Mesenchymal stem cell (in vitro differentiated cells and primary cell): ENCODE measurements at regions not wholly inside any gene's neighbourhood (a gene's known extent, or its start where the extent isn't known, plus 50 kb on each side); places are given as distances from the start of the nearest gene placed in this dataset.

Source experiments
- DNase-seq: peaks from one replicate; pipeline ENCODE4 v3.0.0-alpha.2; 2013
- H2AFZ ChIP-seq: one replicate; pipeline ENCODE4 v1.6.1; 2013; ENCODE audit warnings: low read depth, mild to moderate bottlenecking, control low read depth, inconsistent platforms, low read length, moderate library complexity
- H2AK5ac ChIP-seq: 2 replicates; pipeline ENCODE4 v1.6.1; 2013; ENCODE audit warnings: low read length, moderate library complexity, mild to moderate bottlenecking, inconsistent platforms; ENCODE audit not compliant: severe bottlenecking
- H2BK120ac ChIP-seq: one replicate; pipeline ENCODE4 v1.6.1; 2013; ENCODE audit warnings: low read depth, mild to moderate bottlenecking, inconsistent platforms, low read length, moderate library complexity
- H2BK12ac ChIP-seq, 2 experiments: one replicate each; pipeline ENCODE4 v1.6.1; 2013; ENCODE audit warnings: inconsistent platforms in 2 of 2, low read length in 2 of 2, mild to moderate bottlenecking in 2 of 2, moderate library complexity in 2 of 2, control low read depth in 1 of 2
- H2BK15ac ChIP-seq: one replicate; pipeline ENCODE4 v1.6.1; 2013; ENCODE audit warnings: mild to moderate bottlenecking, low read depth, inconsistent platforms; ENCODE audit not compliant: poor library complexity, severe bottlenecking
- H2BK5ac ChIP-seq: 2 replicates; pipeline ENCODE4 v1.6.1; 2013; ENCODE audit warnings: low read depth, mild to moderate bottlenecking, low read length, control low read depth, inconsistent platforms; ENCODE audit not compliant: poor library complexity, severe bottlenecking
- H3K14ac ChIP-seq, 2 experiments: one replicate each; pipeline ENCODE4 v1.6.1; 2013; ENCODE audit warnings: inconsistent platforms in 2 of 2, low read length in 2 of 2, control low read depth in 1 of 2, mild to moderate bottlenecking in 1 of 2, moderate library complexity in 1 of 2
- H3K18ac ChIP-seq, 2 experiments: one replicate each; pipeline ENCODE4 v1.6.1; 2013; ENCODE audit warnings: inconsistent platforms in 2 of 2, low read length in 2 of 2, control low read depth in 1 of 2, low read depth in 1 of 2, mild to moderate bottlenecking in 1 of 2
- H3K23ac ChIP-seq, 2 experiments: one replicate each; pipeline ENCODE4 v1.6.1; 2013; ENCODE audit warnings: inconsistent platforms in 2 of 2, low read length in 2 of 2, mild to moderate bottlenecking in 2 of 2, moderate library complexity in 2 of 2, control low read depth in 1 of 2
- H3K27ac ChIP-seq: 2 replicates; pipeline ENCODE4 v1.5.1; 2013; ENCODE audit warnings: mild to moderate bottlenecking, moderate library complexity, low read length, control low read depth, inconsistent platforms; ENCODE audit not compliant: poor library complexity, severe bottlenecking
- H3K27me3 ChIP-seq, 2 experiments: 2 replicates each; pipeline versions ENCODE4 v1.6.1 to v1.7.0; 2013; ENCODE audit warnings: low read length in 2 of 2, mild to moderate bottlenecking in 2 of 2, moderate library complexity in 2 of 2, control low read depth in 1 of 2, inconsistent platforms in 1 of 2; ENCODE audit not compliant: control insufficient read depth in 1 of 2, insufficient read depth in 1 of 2
- H3K36me3 ChIP-seq, 2 experiments: 2 replicates each; pipeline versions ENCODE4 v1.6.1 to v1.7.0; 2013; ENCODE audit warnings: low read length in 2 of 2, control low read depth in 1 of 2, inconsistent platforms in 1 of 2, low read depth in 1 of 2, mild to moderate bottlenecking in 1 of 2; ENCODE audit not compliant: insufficient read depth in 2 of 2, control insufficient read depth in 1 of 2
- H3K4ac ChIP-seq, 2 experiments: one replicate each; pipeline ENCODE4 v1.6.1; 2013; ENCODE audit warnings: inconsistent platforms in 2 of 2, low read length in 2 of 2, mild to moderate bottlenecking in 2 of 2, moderate library complexity in 2 of 2, control low read depth in 1 of 2, low read depth in 1 of 2
- H3K4me1 ChIP-seq: 2 replicates; pipeline ENCODE4 v1.6.1; 2013; ENCODE audit warnings: low read depth, low read length, control low read depth; ENCODE audit not compliant: control insufficient read depth, insufficient read depth
- H3K4me2 ChIP-seq: 2 replicates; pipeline ENCODE4 v1.6.1; 2013; ENCODE audit warnings: low read length, mild to moderate bottlenecking, inconsistent platforms; ENCODE audit not compliant: poor library complexity, severe bottlenecking
- H3K4me3 ChIP-seq, 2 experiments: 2 replicates each; pipeline versions ENCODE4 v1.5.1 to v1.7.0; 2013; ENCODE audit warnings: low read length in 2 of 2, mild to moderate bottlenecking in 2 of 2, control low read depth in 1 of 2, low read depth in 1 of 2; ENCODE audit not compliant: insufficient read depth in 1 of 2
- H3K79me1 ChIP-seq: replicated peaks from 2 replicates; pipeline ENCODE4 v1.6.1; 2013; ENCODE audit warnings: mild to moderate bottlenecking, control low read depth, low read length, inconsistent platforms; ENCODE audit not compliant: poor library complexity, severe bottlenecking
- H3K9ac ChIP-seq: 2 replicates; pipeline ENCODE4 v1.7.0; 2013; ENCODE audit warnings: mild to moderate bottlenecking, low read length, moderate library complexity
- H3K9me3 ChIP-seq: 2 replicates; pipeline ENCODE4 v1.7.0; 2013; ENCODE audit warnings: mild to moderate bottlenecking, low read length; ENCODE audit not compliant: control insufficient read depth
- H4K8ac ChIP-seq: one replicate; pipeline ENCODE4 v1.6.1; 2013; ENCODE audit warnings: inconsistent platforms, mild to moderate bottlenecking, low read length, moderate library complexity
- H4K91ac ChIP-seq: one replicate; pipeline ENCODE4 v1.6.1; 2013; ENCODE audit warnings: mild to moderate bottlenecking, low read length, inconsistent platforms
- WGBS: methylation state at CpG from one replicate; pipeline ENCODE4 v1.1.7; 2013; ENCODE audit warnings: mixed read lengths; 5-methylcytosine and 5-hydroxymethylcytosine counted together

DNA sequence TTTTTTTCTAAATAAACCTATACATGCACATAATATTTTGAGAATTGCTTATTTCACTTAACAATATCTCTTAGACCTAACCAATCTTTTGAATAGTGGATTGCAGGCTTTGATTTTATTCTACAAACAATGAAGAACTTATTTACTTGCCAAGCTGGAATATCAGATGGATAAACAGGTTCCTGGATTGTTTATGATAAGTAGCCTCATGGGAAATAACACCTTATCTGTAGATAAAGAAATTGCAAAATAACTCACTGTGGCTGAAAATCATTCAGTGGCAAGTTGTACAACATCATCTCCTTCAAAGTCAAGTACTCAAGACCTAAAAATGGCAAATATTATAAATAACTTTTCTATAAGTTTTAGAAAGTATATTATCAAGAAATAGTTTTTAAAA is 335.4 kb upstream of the ATP2B1 start:
- no peak overlapping the region for H3K4me2 ChIP-seq
- H3K4ac ChIP-seq, result no peak overlapping the region
- no peak overlapping the region for H2BK5ac ChIP-seq
- no peak overlapping the region for H3K9ac ChIP-seq
- no peak overlapping the region for H4K8ac ChIP-seq
- no peak overlapping the region for H3K27ac ChIP-seq
- no peaks in the 10 kb centered on the region for H3K27me3 ChIP-seq
- no peak overlapping the region for H2BK120ac ChIP-seq
- H3K23ac ChIP-seq, result no peak overlapping the region
- no peak overlapping the region for H3K4me3 ChIP-seq
- peaks cover 1% of the 10 kb centered on the region for H3K4me1 ChIP-seq
- no peaks in the 10 kb centered on the region for H3K79me1 ChIP-seq
- no peak overlapping the region for H2BK15ac ChIP-seq
- no peak overlapping the region for H2AFZ ChIP-seq
- H3K14ac ChIP-seq, result no peak overlapping the region
- no peak overlapping the region for H2BK12ac ChIP-seq
- H3K9me3 ChIP-seq, result no peaks in the 10 kb centered on the region
- H2AK5ac ChIP-seq, result no peak overlapping the region
- no peak for DNase-seq
- no peak overlapping the region for H3K18ac ChIP-seq
- H3K36me3 ChIP-seq, result no peaks in the 10 kb centered on the region
- no peak overlapping the region for H4K91ac ChIP-seq

DNA sequence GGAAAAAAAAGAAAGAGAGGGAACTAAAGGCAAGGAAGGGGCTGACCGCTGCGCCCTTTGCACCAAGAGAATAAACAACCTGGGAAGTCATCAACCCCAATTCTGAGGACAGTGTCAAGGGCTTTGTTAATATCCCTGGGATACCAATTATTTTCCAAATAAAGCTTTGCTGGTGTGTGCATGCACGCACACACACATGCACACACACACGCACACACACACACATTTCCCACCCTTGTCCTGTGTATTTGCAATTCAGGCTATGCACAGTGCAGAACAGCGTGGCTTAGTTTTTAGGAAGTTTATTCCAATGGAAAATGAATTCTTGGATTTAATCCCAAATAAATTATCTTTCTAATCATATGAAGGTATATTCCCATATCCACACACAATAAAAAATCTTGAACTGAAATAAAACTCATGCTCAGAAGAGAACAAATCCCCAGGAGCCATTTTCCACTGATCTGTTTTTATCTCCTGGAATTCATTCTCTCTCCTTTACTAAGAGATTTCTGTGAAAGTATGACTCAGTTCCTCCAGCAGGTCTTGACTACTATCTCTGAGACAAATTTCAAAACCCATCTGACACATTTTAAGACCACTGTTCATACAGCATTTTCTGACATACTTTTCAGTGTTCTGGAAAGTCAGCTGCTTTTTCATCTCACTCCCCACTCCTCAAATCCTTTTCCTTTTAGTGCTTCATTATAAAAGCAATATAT is 334.4 kb upstream of the ATP2B1 start:
- Histone ChIP-seq H2BK15ac (no peak overlapping the region), H3K14ac (no peak overlapping the region), H3K9me3 (no peaks in the 10 kb centered on the region), H3K4me2 (no peak overlapping the region), H2BK120ac (no peak overlapping the region), H2AFZ (no peak overlapping the region), H3K4ac (no peak overlapping the region), H3K27ac (no peak overlapping the region), H3K9ac (peak overlapping the region; percentile 22), H3K4me3 (no peak overlapping the region), H4K91ac (no peak overlapping the region), H2AK5ac (no peak overlapping the region), H2BK5ac (no peak overlapping the region), H4K8ac (no peak overlapping the region), H3K4me1 (peaks cover 1% of the 10 kb centered on the region), H2BK12ac (no peak overlapping the region), H3K36me3 (no peaks in the 10 kb centered on the region), H3K18ac (peak overlapping the region in 1 of 2 experiments; percentile 28), H3K79me1 (no peaks in the 10 kb centered on the region), H3K23ac (no peak overlapping the region), H3K27me3 (no peaks in the 10 kb centered on the region)
- DNase-seq, result peak; percentile 68
- WGBS, result 92% methylated on average over 3 of the region's 5 CpGs

DNA sequence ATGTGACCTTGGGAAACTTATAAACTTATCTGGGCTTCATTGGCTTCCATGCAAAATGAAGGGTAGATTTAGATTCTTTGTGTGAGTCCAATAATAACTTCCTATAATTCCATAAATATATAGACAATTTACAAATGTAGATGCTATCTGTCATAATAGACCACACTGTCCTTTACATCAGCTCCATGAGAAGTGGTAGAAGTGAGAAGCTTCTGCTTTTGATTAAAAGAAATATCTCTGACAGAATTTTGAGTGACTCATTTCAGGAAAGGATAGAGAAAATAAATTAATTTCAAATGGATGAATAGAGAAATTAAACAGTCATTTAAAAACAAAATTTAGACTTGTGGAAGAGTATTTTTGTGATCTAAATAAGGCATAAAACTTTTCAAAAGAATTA is 329.7 kb upstream of the ATP2B1 start:
- Histone ChIP-seq H3K36me3 (no peaks in the 10 kb centered on the region), H3K27ac (no peak overlapping the region), H2AFZ (no peak overlapping the region), H3K4me2 (no peak overlapping the region), H3K14ac (no peak overlapping the region), H3K4me1 (peaks cover 1% of the 10 kb centered on the region), H3K23ac (no peak overlapping the region), H3K9me3 (peaks cover 8% of the 10 kb centered on the region), H2BK15ac (no peak overlapping the region), H2AK5ac (no peak overlapping the region), H3K9ac (peak overlapping the region; percentile 58), H2BK12ac (no peak overlapping the region), H3K79me1 (no peaks in the 10 kb centered on the region), H4K91ac (no peak overlapping the region), H3K27me3 (no peaks in the 10 kb centered on the region), H4K8ac (no peak overlapping the region), H3K4ac (no peak overlapping the region), H2BK120ac (no peak overlapping the region), H3K4me3 (peak overlapping the region in 1 of 2 experiments; percentile 25), H2BK5ac (no peak overlapping the region), H3K18ac (no peak overlapping the region)
- DNase-seq, result no peak

DNA sequence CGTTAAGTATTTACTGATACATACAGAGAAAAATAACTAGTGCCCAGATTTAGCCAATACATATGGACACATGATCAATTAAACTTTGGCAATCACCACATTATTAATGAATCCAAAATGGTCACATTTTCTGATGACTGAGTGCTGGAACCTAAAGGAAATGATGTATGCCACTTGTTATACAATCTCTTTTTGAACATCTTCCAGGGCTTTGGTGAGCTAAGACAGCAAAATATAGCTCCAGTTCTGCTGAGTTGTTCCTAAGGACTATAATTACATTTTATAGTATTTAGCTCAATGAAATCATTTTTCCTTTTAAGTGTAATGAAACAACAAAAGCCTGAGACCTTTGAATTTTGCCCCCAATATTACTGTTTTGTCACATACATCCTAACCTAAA is 329.1 kb upstream of the ATP2B1 start:
- no CpG with 5 or more reads among the region's 1 CpG for WGBS
- no peak overlapping the region for H3K14ac ChIP-seq

More for the DNA sequence above, 329.1 kb upstream of the ATP2B1 start:
- Histone ChIP-seq H2BK120ac (no peak overlapping the region), H4K8ac (no peak overlapping the region), H3K4me2 (no peak overlapping the region), H3K27me3 (no peaks in the 10 kb centered on the region), H3K4me1 (no peaks in the 10 kb centered on the region), H3K36me3 (no peaks in the 10 kb centered on the region), H3K18ac (no peak overlapping the region), H3K9ac (peak overlapping the region; percentile 58), H3K27ac (no peak overlapping the region), H2AFZ (no peak overlapping the region), H3K4me3 (peak overlapping the region in 1 of 2 experiments; percentile 25), H4K91ac (no peak overlapping the region), H2BK5ac (no peak overlapping the region), H2BK12ac (no peak overlapping the region), H2BK15ac (no peak overlapping the region), H3K9me3 (peaks cover 8% of the 10 kb centered on the region), H3K4ac (no peak overlapping the region), H2AK5ac (no peak overlapping the region), H3K23ac (no peak overlapping the region), H3K79me1 (no peaks in the 10 kb centered on the region)
- DNase-seq, result no peak
